Mesendoderm (in vitro differentiated cells): ENCODE measurements at regions not wholly inside any gene's neighbourhood (a gene's known extent, or its start where the extent isn't known, plus 50 kb on each side); places are given as distances from the start of the nearest gene placed in this dataset.

Experiments used
- DNase-seq: peaks from one replicate; pipeline ENCODE4 v3.0.0; 2013
- H2AK5ac ChIP-seq: 2 replicates; pipeline ENCODE4 v1.6.1; 2013; ENCODE audit warnings: low read length, inconsistent platforms
- H2BK120ac ChIP-seq: 2 replicates; pipeline ENCODE4 v1.6.1; 2013; ENCODE audit warnings: low read depth, mild to moderate bottlenecking, low read length, moderate library complexity, mixed read lengths
- H2BK15ac ChIP-seq: replicated peaks from 2 replicates; pipeline ENCODE4 v1.6.1; 2013; ENCODE audit warnings: low read depth, mild to moderate bottlenecking, moderate library complexity
- H2BK5ac ChIP-seq: 2 replicates; pipeline ENCODE4 v1.6.1; 2013; ENCODE audit warnings: low read length, inconsistent platforms
- H3K18ac ChIP-seq: 2 replicates; pipeline ENCODE4 v1.6.1; 2013; ENCODE audit warnings: mild to moderate bottlenecking, low read length, mixed read lengths
- H3K23ac ChIP-seq: one replicate; pipeline ENCODE4 v1.6.1; 2013; ENCODE audit warnings: low read length
- H3K27ac ChIP-seq: 2 replicates; pipeline ENCODE4 v1.5.1; 2013; ENCODE audit warnings: low read depth, mild to moderate bottlenecking, inconsistent platforms, low read length, moderate library complexity
- H3K27me3 ChIP-seq: 2 replicates; pipeline ENCODE4 v1.6.1; 2013; ENCODE audit warnings: low read length, control low read depth, mild to moderate bottlenecking, inconsistent platforms; ENCODE audit not compliant: insufficient read depth, poor library complexity
- H3K36me3 ChIP-seq: 2 replicates; pipeline ENCODE4 v1.6.1; 2013; ENCODE audit warnings: low read length, inconsistent platforms; ENCODE audit not compliant: control insufficient read depth, insufficient read depth
- H3K4ac ChIP-seq: one replicate; pipeline ENCODE4 v1.6.1; 2013; ENCODE audit warnings: low read depth, mild to moderate bottlenecking, low read length, moderate library complexity
- H3K4me1 ChIP-seq: 2 replicates; pipeline ENCODE4 v1.6.1; 2013; ENCODE audit warnings: low read depth, low read length, inconsistent platforms; ENCODE audit not compliant: control insufficient read depth
- H3K4me2 ChIP-seq: 2 replicates; pipeline ENCODE4 v1.6.1; 2013; ENCODE audit warnings: low read length
- H3K4me3 ChIP-seq: 2 replicates; pipeline ENCODE4 v1.5.1; 2013; ENCODE audit warnings: mild to moderate bottlenecking, low read length
- H3K56ac ChIP-seq: one replicate; pipeline ENCODE4 v1.6.1; 2013; ENCODE audit warnings: low read length
- H3K79me1 ChIP-seq: 2 replicates; pipeline ENCODE4 v1.6.1; 2013; ENCODE audit warnings: low read length, inconsistent platforms
- H3K79me2 ChIP-seq: 2 replicates; pipeline ENCODE4 v1.6.1; 2013; ENCODE audit warnings: mild to moderate bottlenecking, low read length; ENCODE audit not compliant: control insufficient read depth, insufficient read depth
- H3K9ac ChIP-seq: 2 replicates; pipeline ENCODE4 v1.6.1; 2013; ENCODE audit warnings: low read length, inconsistent platforms
- H4K5ac ChIP-seq: one replicate; pipeline ENCODE4 v1.6.1; 2013; ENCODE audit warnings: low read length
- H4K8ac ChIP-seq: one replicate; pipeline ENCODE4 v1.6.1; 2013; ENCODE audit warnings: low read depth, mild to moderate bottlenecking, control low read depth, low read length, moderate library complexity
- WGBS: extraction: QIAGEN DNeasy Blood & Tissue Kit; methylation state at CpG from one replicate; pipeline ENCODE4 v1.1.7; 2013; ENCODE audit warnings: low lambda C conversion rate, missing lambda C conversion rate; ENCODE audit not compliant: insufficient coverage; ENCODE audit errors: extremely low coverage; 5-methylcytosine and 5-hydroxymethylcytosine counted together

GRCh38 chr2:10188211-10188610 lies 65.7 kb downstream of the RRM2 start:
- Histone ChIP-seq H4K8ac (no peak overlapping the region), H3K4ac (no peak overlapping the region), H2BK120ac (no peak overlapping the region), H3K36me3 (no peaks in the 10 kb centered on the region), H3K79me1 (no peaks in the 10 kb centered on the region), H2BK5ac (no peak overlapping the region), H3K18ac (no peak overlapping the region), H3K4me2 (no peak overlapping the region), H3K27ac (no peak overlapping the region), H2BK15ac (no peak overlapping the region), H3K4me1 (no peaks in the 10 kb centered on the region), H3K27me3 (no peaks in the 10 kb centered on the region), H3K23ac (no peak overlapping the region), H3K9ac (no peak overlapping the region), H4K5ac (no peak overlapping the region), H3K56ac (no peak overlapping the region), H3K79me2 (no peaks in the 10 kb centered on the region), H3K4me3 (no peak overlapping the region), H2AK5ac (no peak overlapping the region)
- WGBS: no CpG with 5 or more reads among the region's 7 CpGs
- peak; percentile 72 for DNase-seq

- no peaks in the 10 kb centered on the region for H3K79me1 ChIP-seq
- no CpG with 5 or more reads among the region's 12 CpGs for WGBS
Observed at GRCh38 chr2:10188729-10189305, 66.3 kb downstream of the RRM2 start.

GRCh38 chr2:10190255-10190654 lies 67.7 kb downstream of the RRM2 start:
- Histone ChIP-seq H3K79me1 (no peaks in the 10 kb centered on the region), H3K4me2 (no peak overlapping the region), H2BK120ac (no peak overlapping the region), H3K23ac (no peak overlapping the region), H4K8ac (no peak overlapping the region), H3K4me1 (no peaks in the 10 kb centered on the region), H3K27me3 (no peaks in the 10 kb centered on the region), H3K79me2 (no peaks in the 10 kb centered on the region), H2BK5ac (no peak overlapping the region), H3K18ac (no peak overlapping the region), H2BK15ac (no peak overlapping the region), H3K56ac (no peak overlapping the region), H3K27ac (no peak overlapping the region), H3K4ac (no peak overlapping the region), H3K36me3 (no peaks in the 10 kb centered on the region), H2AK5ac (no peak overlapping the region), H4K5ac (no peak overlapping the region), H3K9ac (no peak overlapping the region), H3K4me3 (no peak overlapping the region)
- 100% methylated on average over 2 of the region's 3 CpGs for WGBS
- DNase-seq: no peak

More at GRCh38 chr2:10188729-10189305, 66.3 kb downstream of the RRM2 start:
- Histone ChIP-seq H4K5ac (no peak overlapping the region), H3K9ac (no peak overlapping the region), H3K4ac (no peak overlapping the region), H2BK15ac (no peak overlapping the region), H2AK5ac (no peak overlapping the region), H3K27me3 (no peaks in the 10 kb centered on the region), H2BK5ac (no peak overlapping the region), H3K4me1 (no peaks in the 10 kb centered on the region), H3K79me2 (no peaks in the 10 kb centered on the region), H3K36me3 (no peaks in the 10 kb centered on the region), H3K4me2 (no peak overlapping the region), H3K27ac (no peak overlapping the region), H4K8ac (no peak overlapping the region), H3K56ac (no peak overlapping the region), H2BK120ac (no peak overlapping the region), H3K4me3 (no peak overlapping the region), H3K18ac (no peak overlapping the region), H3K23ac (no peak overlapping the region)
- DNase-seq: no peak

GRCh38 chr2:10190737-10191532 lies 68.4 kb downstream of the RRM2 start:
- no CpG with 5 or more reads among the region's 10 CpGs for WGBS
- no peak overlapping the region for H4K8ac ChIP-seq
- H3K56ac ChIP-seq: no peak overlapping the region
- H3K36me3 ChIP-seq: no peaks in the 10 kb centered on the region
- no peak overlapping the region for H4K5ac ChIP-seq
- H3K9ac ChIP-seq: no peak overlapping the region
- H2BK15ac ChIP-seq: no peak overlapping the region
- H2BK5ac ChIP-seq: no peak overlapping the region
- H3K79me2 ChIP-seq: no peaks in the 10 kb centered on the region
- no peak overlapping the region for H3K27ac ChIP-seq
- H3K23ac ChIP-seq: no peak overlapping the region
- no peak overlapping the region for H3K18ac ChIP-seq
- no peaks in the 10 kb centered on the region for H3K79me1 ChIP-seq
- no peak overlapping the region for H3K4ac ChIP-seq
- no peak for DNase-seq
- H2BK120ac ChIP-seq: no peak overlapping the region
- no peaks in the 10 kb centered on the region for H3K4me1 ChIP-seq
- no peak overlapping the region for H2AK5ac ChIP-seq
- no peak overlapping the region for H3K4me2 ChIP-seq
- H3K4me3 ChIP-seq: no peak overlapping the region
- no peaks in the 10 kb centered on the region for H3K27me3 ChIP-seq

GRCh38 chr2:10191554-10191953 lies 69.0 kb downstream of the RRM2 start:
- Histone ChIP-seq H2BK120ac (no peak overlapping the region), H3K4me2 (no peak overlapping the region), H3K79me1 (no peaks in the 10 kb centered on the region), H2BK5ac (no peak overlapping the region), H2BK15ac (no peak overlapping the region), H3K4me3 (no peak overlapping the region), H4K8ac (no peak overlapping the region), H3K27me3 (no peaks in the 10 kb centered on the region), H2AK5ac (no peak overlapping the region), H3K9ac (no peak overlapping the region), H3K36me3 (no peaks in the 10 kb centered on the region), H3K23ac (no peak overlapping the region), H3K56ac (no peak overlapping the region), H3K4ac (no peak overlapping the region), H3K4me1 (no peaks in the 10 kb centered on the region), H3K79me2 (no peaks in the 10 kb centered on the region), H3K27ac (no peak overlapping the region), H4K5ac (no peak overlapping the region), H3K18ac (no peak overlapping the region)
- whole genome bisulfite sequencing: no CpG with 5 or more reads among the region's 14 CpGs
- DNase-seq: no peak
